ENCODE measurements at regions not wholly inside any gene's neighbourhood (a gene's known extent, or its start where the extent isn't known, plus 50 kb on each side); places are given as distances from the start of the nearest gene placed in this dataset.

DNA sequence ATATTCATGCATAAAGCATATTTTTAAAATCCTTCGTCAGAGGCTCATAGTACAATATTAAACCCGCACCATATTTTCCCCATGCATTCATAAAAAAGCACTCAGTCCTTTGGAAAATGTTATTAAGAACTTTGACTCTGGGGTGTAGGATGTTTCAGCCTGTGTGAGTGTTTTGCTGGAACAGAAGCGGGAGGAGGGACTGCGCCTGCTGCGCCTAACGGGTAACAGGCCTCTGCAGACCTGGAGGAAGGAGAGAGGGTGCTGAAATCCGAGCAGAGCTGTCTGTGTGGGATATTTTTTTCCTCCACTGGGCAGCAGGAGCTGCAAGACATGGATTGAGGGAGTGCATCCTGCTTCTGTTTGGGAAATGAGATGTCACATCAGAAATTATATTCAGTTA is 483.0 kb downstream of the BRD1 start:
- TF ChIP-seq CTCF (IDR thresholded peaks at IDR 0.05) (no peak), POLR2A (IDR thresholded peaks at IDR 0.05) (no peak), EP300 (IDR thresholded peaks at IDR 0.05) (no peak)
